OCI-LY3 (cell line): ENCODE measurements at regions not wholly inside any gene's neighbourhood (a gene's known extent, or its start where the extent isn't known, plus 50 kb on each side); places are given as distances from the start of the nearest gene placed in this dataset.

ENCODE experiments used
- H2AFZ ChIP-seq: fragments of 200-600, 300-600 bp; shearing (Covaris generic); 2 replicates; pipeline ENCODE4 v1.6.0; 2014; ENCODE audit warnings: antibody characterized with exemption, low read depth, low read length
- H3K27ac ChIP-seq: fragments of 200-600, 300-600 bp; sonication (generic); 2 replicates; pipeline ENCODE4 v1.5.1; 2014; ENCODE audit warnings: mild to moderate bottlenecking, low read length, moderate library complexity, mixed read lengths
- H3K27me3 ChIP-seq: fragments of 200-600, 300-600 bp; sonication (generic); 2 replicates; pipeline ENCODE4 v1.6.1; 2014; ENCODE audit warnings: low read depth, low read length, mixed read lengths
- H3K36me3 ChIP-seq: fragments of 200-600, 300-600 bp; sonication (generic); replicated peaks from 2 replicates; pipeline ENCODE3; 2014; ENCODE audit warnings: low read depth, low read length, mixed read lengths
- H3K4me1 ChIP-seq: fragments of 300-600, 200-600 bp; sonication (generic); 2 replicates; pipeline ENCODE4 v1.6.1; 2014; ENCODE audit warnings: low read length, mixed read lengths
- H3K4me2 ChIP-seq: fragments of 200-600, 300-600 bp; sonication (generic); 2 replicates; pipeline ENCODE4 v1.6.1; 2014; ENCODE audit warnings: low read length, mixed read lengths
- H3K4me3 ChIP-seq: fragments of 300-600, 200-600 bp; sonication (generic); 2 replicates; pipeline ENCODE4 v1.5.1; 2014; ENCODE audit warnings: antibody characterized with exemption, mild to moderate bottlenecking, low read length, moderate library complexity
- H3K79me2 ChIP-seq: fragments of 300-600, 200-600 bp; shearing (Covaris generic); 2 replicates; pipeline ENCODE4 v1.6.1; 2014; ENCODE audit warnings: mild to moderate bottlenecking, low read length, mixed read lengths
- H3K9ac ChIP-seq: fragments of 300-600, 200-600 bp; shearing (Covaris generic); 2 replicates; pipeline ENCODE4 v1.6.0; 2014; ENCODE audit warnings: mild to moderate bottlenecking, low read length, moderate library complexity
- H3K9me3 ChIP-seq: fragments of 200-600, 300-600 bp; shearing (Covaris generic); 2 replicates; pipeline ENCODE4 v1.6.1; 2014; ENCODE audit warnings: low read length, mixed read lengths; ENCODE audit not compliant: insufficient read depth
- H4K20me1 ChIP-seq: fragments of 200-600, 300-600 bp; sonication (generic); 2 replicates; pipeline ENCODE4 v1.6.1; 2016; ENCODE audit warnings: low read length, mixed read lengths; ENCODE audit not compliant: insufficient read depth
- EZH2phosphoT487 ChIP-seq: fragments of 200-600 bp; shearing (Covaris generic); IDR thresholded peaks from 2 replicates; pipeline ENCODE4 v1.6.1; 2018; ENCODE audit warnings: antibody characterized with exemption, mixed run types, low read depth
- TF ChIP-seq, protein P1 (sequence below): fragments of 200-600, 300-600 bp; sonication (generic); IDR thresholded peaks from 2 replicates; pipeline ENCODE4 v1.5.1; 2014; ENCODE audit warnings: antibody characterized with exemption, low read length, low read depth

DNA sequence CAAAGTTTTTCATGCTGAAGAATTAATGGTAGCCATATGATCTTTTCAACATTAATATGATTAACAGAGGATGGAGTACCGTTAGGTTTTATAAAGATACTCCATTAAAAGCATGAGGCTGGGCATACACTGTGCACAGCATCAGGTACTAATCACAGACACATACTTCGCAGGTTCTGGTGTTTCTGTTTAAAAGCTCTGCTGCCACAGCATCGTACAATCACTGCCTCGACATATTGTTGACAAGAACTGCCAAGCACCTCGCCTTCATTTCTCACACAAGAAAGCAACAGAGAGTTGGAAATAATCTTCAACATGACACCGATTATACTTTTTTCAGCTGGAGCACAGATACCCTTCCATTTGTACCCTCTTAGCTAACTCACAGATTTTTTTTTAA, 753.4 kb upstream of the FAM241A start:
- Histone ChIP-seq H3K27ac (no peak overlapping the region), H3K9me3 (no peaks in the 10 kb centered on the region), H2AFZ (no peak overlapping the region), H3K36me3 (no peaks in the 10 kb centered on the region), H3K79me2 (no peaks in the 10 kb centered on the region), H3K4me2 (no peak overlapping the region), H3K27me3 (no peaks in the 10 kb centered on the region), H3K4me1 (no peaks in the 10 kb centered on the region), H4K20me1 (no peaks in the 10 kb centered on the region), H3K9ac (no peak overlapping the region), H3K4me3 (no peak overlapping the region)
- TF ChIP-seq EZH2phosphoT487: no peak
- TF ChIP-seq, protein P1, sequence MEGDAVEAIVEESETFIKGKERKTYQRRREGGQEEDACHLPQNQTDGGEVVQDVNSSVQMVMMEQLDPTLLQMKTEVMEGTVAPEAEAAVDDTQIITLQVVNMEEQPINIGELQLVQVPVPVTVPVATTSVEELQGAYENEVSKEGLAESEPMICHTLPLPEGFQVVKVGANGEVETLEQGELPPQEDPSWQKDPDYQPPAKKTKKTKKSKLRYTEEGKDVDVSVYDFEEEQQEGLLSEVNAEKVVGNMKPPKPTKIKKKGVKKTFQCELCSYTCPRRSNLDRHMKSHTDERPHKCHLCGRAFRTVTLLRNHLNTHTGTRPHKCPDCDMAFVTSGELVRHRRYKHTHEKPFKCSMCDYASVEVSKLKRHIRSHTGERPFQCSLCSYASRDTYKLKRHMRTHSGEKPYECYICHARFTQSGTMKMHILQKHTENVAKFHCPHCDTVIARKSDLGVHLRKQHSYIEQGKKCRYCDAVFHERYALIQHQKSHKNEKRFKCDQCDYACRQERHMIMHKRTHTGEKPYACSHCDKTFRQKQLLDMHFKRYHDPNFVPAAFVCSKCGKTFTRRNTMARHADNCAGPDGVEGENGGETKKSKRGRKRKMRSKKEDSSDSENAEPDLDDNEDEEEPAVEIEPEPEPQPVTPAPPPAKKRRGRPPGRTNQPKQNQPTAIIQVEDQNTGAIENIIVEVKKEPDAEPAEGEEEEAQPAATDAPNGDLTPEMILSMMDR: no peak

DNA sequence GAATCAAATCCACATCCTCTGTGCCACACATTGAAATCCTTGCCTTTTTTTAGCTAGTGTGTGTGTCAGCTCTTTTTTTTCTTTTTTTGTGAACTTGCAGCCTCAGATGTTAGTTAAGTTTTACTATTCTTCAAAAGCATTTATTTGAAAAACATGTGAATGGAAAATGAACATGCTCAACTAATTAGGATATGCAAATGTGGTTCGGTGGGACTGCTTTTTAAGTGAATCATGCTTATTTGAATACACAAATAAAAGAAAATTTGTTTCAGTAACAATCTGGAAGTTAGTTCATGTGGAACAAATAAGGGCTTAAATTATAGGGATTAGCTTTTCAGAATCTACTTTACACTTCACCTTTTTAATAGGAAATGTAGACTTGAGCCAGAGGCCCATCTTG, 751.5 kb upstream of the FAM241A start:
- H4K20me1 ChIP-seq: no peaks in the 10 kb centered on the region
- no peak overlapping the region for H2AFZ ChIP-seq
- no peaks in the 10 kb centered on the region for H3K79me2 ChIP-seq
- H3K27ac ChIP-seq: no peak overlapping the region
- no peak overlapping the region for H3K4me3 ChIP-seq
- H3K4me1 ChIP-seq: no peaks in the 10 kb centered on the region
- H3K9ac ChIP-seq: no peak overlapping the region
- H3K36me3 ChIP-seq: no peaks in the 10 kb centered on the region
- TF ChIP-seq, protein P1: no peak
- no peak for TF ChIP-seq EZH2phosphoT487
- no peaks in the 10 kb centered on the region for H3K27me3 ChIP-seq
- no peaks in the 10 kb centered on the region for H3K9me3 ChIP-seq
- H3K4me2 ChIP-seq: no peak overlapping the region

DNA sequence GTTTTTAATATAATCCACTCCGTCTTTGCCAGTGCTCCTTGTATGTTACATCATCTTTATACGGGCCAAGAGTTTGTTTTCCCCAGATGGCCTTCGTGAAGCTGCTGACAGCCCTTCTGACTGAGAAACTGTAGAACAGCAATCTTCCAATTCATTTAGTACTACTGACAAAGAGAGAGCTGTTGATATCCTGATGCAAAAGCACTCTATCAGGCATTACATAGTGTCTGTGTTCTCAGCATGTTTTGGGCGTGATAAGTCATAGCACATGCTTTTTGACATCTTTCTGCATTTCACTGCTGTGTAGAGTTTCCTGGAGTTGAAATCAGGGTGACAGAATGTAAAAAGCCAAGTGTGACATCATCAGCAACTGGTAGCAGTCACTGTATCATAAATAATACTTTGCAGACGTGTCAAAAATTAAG, 746.3 kb upstream of the FAM241A start:
- H3K36me3 ChIP-seq: no peaks in the 10 kb centered on the region
- H3K9me3 ChIP-seq: no peaks in the 10 kb centered on the region
- H3K27ac ChIP-seq: no peak overlapping the region
- H3K27me3 ChIP-seq: no peaks in the 10 kb centered on the region
- no peaks in the 10 kb centered on the region for H3K79me2 ChIP-seq
- TF ChIP-seq, protein P1: no peak
- no peak for TF ChIP-seq EZH2phosphoT487
- peaks cover 7% of the 10 kb centered on the region; the same call in 1 of the 2 replicates for H3K4me1 ChIP-seq
- H4K20me1 ChIP-seq: no peaks in the 10 kb centered on the region
- no peak overlapping the region for H3K4me3 ChIP-seq
- no peak overlapping the region for H3K9ac ChIP-seq
- no peak overlapping the region for H3K4me2 ChIP-seq
- no peak overlapping the region for H2AFZ ChIP-seq

DNA sequence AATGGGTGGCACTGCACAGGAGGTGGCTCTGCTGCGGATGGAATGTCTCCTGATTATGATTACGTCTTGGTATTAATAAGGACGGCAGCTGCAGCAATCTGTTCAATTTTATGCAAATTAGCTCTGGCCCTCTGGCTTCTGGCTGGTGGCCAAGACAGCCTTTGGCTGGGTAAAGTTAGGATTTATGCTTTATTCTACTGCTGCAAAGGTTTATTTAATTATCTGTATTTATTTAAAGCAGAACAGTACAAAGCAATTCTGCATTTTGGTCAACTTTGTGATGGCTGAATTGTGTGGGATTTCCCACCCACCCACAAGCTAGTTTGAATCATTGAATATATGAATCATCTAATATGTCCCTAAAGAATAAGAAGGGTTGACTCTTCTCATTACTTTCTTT, 745.6 kb upstream of the FAM241A start:
- Histone ChIP-seq H3K79me2 (no peaks in the 10 kb centered on the region), H3K36me3 (no peaks in the 10 kb centered on the region), H3K27ac (no peak overlapping the region)

More for the DNA sequence above, 745.6 kb upstream of the FAM241A start:
- TF ChIP-seq EZH2phosphoT487: no peak
- TF ChIP-seq, protein P1: no peak
- H3K9ac ChIP-seq: no peak overlapping the region
- H3K4me1 ChIP-seq: peaks cover 7% of the 10 kb centered on the region; the same call in 1 of the 2 replicates
- no peak overlapping the region for H3K4me3 ChIP-seq
- H3K9me3 ChIP-seq: no peaks in the 10 kb centered on the region
- no peak overlapping the region for H2AFZ ChIP-seq
- H4K20me1 ChIP-seq: no peaks in the 10 kb centered on the region
- H3K27me3 ChIP-seq: no peaks in the 10 kb centered on the region
- H3K4me2 ChIP-seq: no peak overlapping the region
